GM23248 (cell line): ENCODE measurements at regions not wholly inside any gene's neighbourhood (a gene's known extent, or its start where the extent isn't known, plus 50 kb on each side); places are given as distances from the start of the nearest gene placed in this dataset.
A peak's percentile ranks its signal among the peaks of the same experiment; 100 is the strongest.
"Not testable (repeated sequence)": the region's sequence is repeated elsewhere in the genome, so short reads cannot be mapped to it uniquely, and the experiment has no call there.

ENCODE experiments used
- DNase-seq: peaks from one replicate; pipeline ENCODE4 v3.0.0-alpha.2; 2015
- H2AFZ ChIP-seq: fragments of 200-600 bp; sonication (generic); 2 replicates; pipeline ENCODE4 v1.6.1; 2016; ENCODE audit warnings: antibody characterized with exemption
- H3F3A ChIP-seq: fragments of 200-600 bp; sonication (generic); 2 replicates; pipeline ENCODE4 v1.6.1; 2016; ENCODE audit warnings: mild to moderate bottlenecking, antibody characterized with exemption, mixed run types; ENCODE audit not compliant: insufficient read depth
- H3K27ac ChIP-seq: fragments of 200-600 bp; sonication (generic); 2 replicates; pipeline ENCODE4 v1.5.1; 2016; ENCODE audit warnings: mild to moderate bottlenecking
- H3K27me3 ChIP-seq: fragments of 200-600 bp; sonication (generic); replicated peaks from 2 replicates; pipeline ENCODE4 v1.6.1; 2016; ENCODE audit warnings: mild to moderate bottlenecking; ENCODE audit not compliant: insufficient read depth
- H3K36me3 ChIP-seq: fragments of 200-600 bp; sonication (generic); 2 replicates; pipeline ENCODE4 v1.6.1; 2016; ENCODE audit warnings: low read depth, mild to moderate bottlenecking
- H3K4me1 ChIP-seq: fragments of 200-600 bp; sonication (generic); 2 replicates; pipeline ENCODE4 v1.6.1; 2016; ENCODE audit warnings: mild to moderate bottlenecking; ENCODE audit not compliant: insufficient read depth
- H3K4me2 ChIP-seq: fragments of 200-600 bp; sonication (generic); one replicate; pipeline ENCODE4 v1.6.1; 2016; ENCODE audit warnings: mild to moderate bottlenecking; ENCODE audit not compliant: unreplicated experiment
- H3K4me3 ChIP-seq: fragments of 200-600 bp; sonication (generic); 2 replicates; pipeline ENCODE4 v1.5.1; 2016; ENCODE audit warnings: mild to moderate bottlenecking
- H3K79me2 ChIP-seq: fragments of 200-600 bp; sonication (generic); 2 replicates; pipeline ENCODE4 v1.6.1; 2016; ENCODE audit warnings: mild to moderate bottlenecking; ENCODE audit not compliant: insufficient read depth
- H3K9ac ChIP-seq: fragments of 200-600 bp; sonication (generic); 2 replicates; pipeline ENCODE4 v1.6.1; 2016; ENCODE audit warnings: mild to moderate bottlenecking
- H3K9me2 ChIP-seq: fragments of 200-600 bp; sonication (generic); 2 replicates; pipeline ENCODE4 v1.6.1; 2016; ENCODE audit warnings: mixed run types, mild to moderate bottlenecking, moderate library complexity; ENCODE audit not compliant: insufficient read depth
- H3K9me3 ChIP-seq: fragments of 200-600 bp; sonication (generic); one replicate; pipeline ENCODE4 v1.6.1; 2017; ENCODE audit warnings: low read depth
- H4K20me1 ChIP-seq: fragments of 200-600 bp; sonication (generic); 2 replicates; pipeline ENCODE4 v1.6.0; 2016; ENCODE audit not compliant: insufficient read depth
- WGBS, 2 experiments: methylation state at CpG; one replicate each; pipeline ENCODE4 v1.1.6; 2015 to 2017; ENCODE audit warnings: low lambda C conversion rate in 2 of 2, low coverage in 1 of 2; ENCODE audit errors: missing lambda C conversion rate in 2 of 2; 5-methylcytosine and 5-hydroxymethylcytosine counted together
- in situ Hi-C: fragments of 300-500 bp; cut with MboI; formaldehyde crosslinking; loops from 2 replicates; pipeline ENCODE4 v1.15.0; 2020

- H3K79me2 ChIP-seq, H3K9me3 ChIP-seq, H3K27me3 ChIP-seq, H3K9me2 ChIP-seq, in situ Hi-C loops, H3K36me3 ChIP-seq, H4K20me1 ChIP-seq: not testable (repeated sequence)
- Histone ChIP-seq H3K9ac (peak overlapping the region; percentile 73), H3K4me1 (peaks cover 57% of the 10 kb centered on the region), H3K4me2 (peak overlapping the region; percentile 73), H3K4me3 (peak overlapping the region; percentile 54), H2AFZ (0 out of 2 replicates have a peak overlapping the region, but pooled peaks have one; percentile 30), H3F3A (peaks cover 54% of the 10 kb centered on the region), H3K27ac (peak overlapping the region; percentile 91)
- peak; percentile 79 for DNase-seq
- 4 to 18% methylated on average over 1 of the region's 1 CpG for WGBS, 2 experiments
Measured at GRCh38 chr2:113328572-113328971, 49.9 kb upstream of the PAX8 start.
